HEK293 (cell line): ENCODE measurements at regions not wholly inside any gene's neighbourhood (a gene's known extent, or its start where the extent isn't known, plus 50 kb on each side); places are given as distances from the start of the nearest gene placed in this dataset.

ENCODE experiments used
- CTCF ChIA-PET: fragments of 350-600 bp; formaldehyde crosslinking; extraction: SDS; loops from one replicate; lab custom pipeline; 2021; ENCODE audit warnings: antibody characterized with exemption; lab: Yijun Ruan, JAX
- POLR2A ChIA-PET: fragments of 300-600 bp; formaldehyde crosslinking; extraction: SDS; loops from one replicate; lab custom pipeline; 2020; ENCODE audit warnings: antibody characterized with exemption, inconsistent platforms; lab: Yijun Ruan, JAX
- H3K27ac ChIP-seq: fragments of 200-500 bp; sonication (Bioruptor generic); 2 replicates; pipeline ENCODE4 v1.5.1; 2014; ENCODE audit warnings: low read depth, low read length, control low read depth, inconsistent platforms; ENCODE audit errors: extremely low read depth
- H3K36me3 ChIP-seq, 2 experiments: fragments of 200-500 bp in 1 of 2; sonication (Bioruptor generic) in 1 of 2; 1 replicate in 1 of 2; 2 replicates in 1 of 2; pipeline ENCODE4 v1.5.1; 2014 to 2017; ENCODE audit warnings: inconsistent platforms in 2 of 2, low read length in 2 of 2; ENCODE audit not compliant: control insufficient read depth in 2 of 2, insufficient read depth in 1 of 2
- H3K4me1 ChIP-seq: fragments of 200-500 bp; sonication (Bioruptor generic); 2 replicates; pipeline ENCODE4 v1.5.1; 2014; ENCODE audit warnings: mild to moderate bottlenecking, low read length, inconsistent platforms; ENCODE audit not compliant: control insufficient read depth, insufficient read depth
- H3K4me3 ChIP-seq: 2 replicates; pipeline ENCODE4 v1.5.1; 2011; ENCODE audit warnings: low read depth, mild to moderate bottlenecking, control low read depth, low read length, moderate library complexity
- H3K9me3 ChIP-seq: fragments of 200-500 bp; sonication (Bioruptor generic); 2 replicates; pipeline ENCODE4 v1.5.1; 2014; ENCODE audit warnings: low read depth, low read length, inconsistent platforms; ENCODE audit not compliant: control insufficient read depth, insufficient read depth
- FEZF1 ChIP-seq: fragments of 450-650 bp; formaldehyde crosslinking; IDR thresholded peaks from 2 replicates; pipeline ENCODE4 v1.5.1; 2016; ENCODE audit warnings: missing biosample characterization, missing genetic modification characterization
- IKZF3 ChIP-seq: fragments of 450-650 bp; IDR thresholded peaks from 2 replicates; pipeline ENCODE4 v1.5.0; 2018; ENCODE audit warnings: missing biosample characterization, mild to moderate bottlenecking, missing genetic modification characterization, moderate library complexity
- MZF1 ChIP-seq: fragments of 450-650 bp; formaldehyde crosslinking; IDR thresholded peaks from 2 replicates; pipeline ENCODE4 v1.5.1; 2017; ENCODE audit warnings: missing biosample characterization, missing genetic modification characterization, borderline replicate concordance
- PRDM10 ChIP-seq: fragments of 450-650 bp; formaldehyde crosslinking; IDR thresholded peaks from 2 replicates; pipeline ENCODE4 v1.5.1; 2016; ENCODE audit warnings: missing biosample characterization, missing genetic modification characterization
- SALL2 ChIP-seq: fragments of 450-650 bp; formaldehyde crosslinking; IDR thresholded peaks from 2 replicates; pipeline ENCODE4 v1.5.0; 2017; ENCODE audit warnings: missing biosample characterization, mild to moderate bottlenecking, missing genetic modification characterization, borderline replicate concordance
- SP2 ChIP-seq: fragments of 450-650 bp; formaldehyde crosslinking; IDR thresholded peaks from 2 replicates; pipeline ENCODE4 v1.5.1; 2016; ENCODE audit warnings: missing biosample characterization, missing genetic modification characterization
- TRIM28 ChIP-seq: IDR thresholded peaks from 2 replicates; pipeline ENCODE4 v1.6.1; 2011; ENCODE audit warnings: low read length, control low read depth, borderline replicate concordance
- ZBTB7A ChIP-seq: fragments of 450-650 bp; formaldehyde crosslinking; IDR thresholded peaks from 2 replicates; pipeline ENCODE4 v1.5.1; 2016; ENCODE audit warnings: low read depth, missing biosample characterization, missing genetic modification characterization
- ZEB2 ChIP-seq: fragments of 450-650 bp; formaldehyde crosslinking; IDR thresholded peaks from 2 replicates; pipeline ENCODE4 v1.5.1; 2016; ENCODE audit warnings: missing biosample characterization, missing genetic modification characterization
- ZNF146 ChIP-seq: fragments of 450-650 bp; formaldehyde crosslinking; IDR thresholded peaks from 2 replicates; pipeline ENCODE4 v1.5.1; 2016; ENCODE audit warnings: missing biosample characterization, missing genetic modification characterization
- ZNF23 ChIP-seq: fragments of 450-650 bp; formaldehyde crosslinking; IDR thresholded peaks from 2 replicates; pipeline ENCODE4 v1.5.1; 2016; ENCODE audit warnings: missing biosample characterization, missing genetic modification characterization, borderline replicate concordance
- ZNF24 ChIP-seq: fragments of 450-650 bp; formaldehyde crosslinking; IDR thresholded peaks from 2 replicates; pipeline ENCODE4 v1.5.1; 2016; ENCODE audit warnings: missing biosample characterization, missing genetic modification characterization
- ZNF280D ChIP-seq: fragments of 450-650 bp; formaldehyde crosslinking; IDR thresholded peaks from 2 replicates; pipeline ENCODE4 v1.5.1; 2016; ENCODE audit warnings: missing biosample characterization, missing genetic modification characterization
- ZNF292 ChIP-seq: fragments of 450-650 bp; formaldehyde crosslinking; IDR thresholded peaks from 2 replicates; pipeline ENCODE4 v1.5.1; 2016; ENCODE audit warnings: low read depth, missing biosample characterization, missing genetic modification characterization, borderline replicate concordance
- ZNF362 ChIP-seq: fragments of 450-650 bp; formaldehyde crosslinking; IDR thresholded peaks from 2 replicates; pipeline ENCODE4 v1.5.1; 2016; ENCODE audit warnings: missing biosample characterization, missing genetic modification characterization
- ZNF521 ChIP-seq: fragments of 450-650 bp; formaldehyde crosslinking; IDR thresholded peaks from 2 replicates; pipeline ENCODE4 v1.5.1; 2017; ENCODE audit warnings: missing biosample characterization, mild to moderate bottlenecking, missing genetic modification characterization
- ZNF529 ChIP-seq: fragments of 450-650 bp; formaldehyde crosslinking; IDR thresholded peaks from 2 replicates; pipeline ENCODE4 v1.5.1; 2017; ENCODE audit warnings: missing genetic modification characterization, missing biosample characterization; ENCODE audit not compliant: insufficient replicate concordance
- ZNF530 ChIP-seq: fragments of 450-650 bp; formaldehyde crosslinking; IDR thresholded peaks from 2 replicates; pipeline ENCODE4 v1.5.1; 2016; ENCODE audit warnings: low read depth, missing biosample characterization, missing genetic modification characterization
- ZNF600 ChIP-seq: fragments of 450-650 bp; formaldehyde crosslinking; IDR thresholded peaks from 2 replicates; pipeline ENCODE4 v1.5.1; 2016; ENCODE audit warnings: missing biosample characterization, missing genetic modification characterization
- ZNF626 ChIP-seq: fragments of 450-650 bp; sonication (Bioruptor Pico); formaldehyde crosslinking; IDR thresholded peaks from 2 replicates; pipeline ENCODE4 v1.5.1; 2018; ENCODE audit warnings: missing biosample characterization, missing genetic modification characterization, inconsistent platforms
- ZNF645 ChIP-seq: fragments of 450-650 bp; formaldehyde crosslinking; IDR thresholded peaks from 2 replicates; pipeline ENCODE4; 2016; ENCODE audit warnings: missing biosample characterization, missing genetic modification characterization
- ZNF670 ChIP-seq: fragments of 450-650 bp; formaldehyde crosslinking; IDR thresholded peaks from 2 replicates; pipeline ENCODE4 v1.5.1; 2016; ENCODE audit warnings: missing biosample characterization, missing genetic modification characterization, low read depth
- ZNF701 ChIP-seq: fragments of 450-650 bp; formaldehyde crosslinking; IDR thresholded peaks from 2 replicates; pipeline ENCODE4 v1.5.1; 2016; ENCODE audit warnings: missing biosample characterization, missing genetic modification characterization
- ZSCAN4 ChIP-seq: fragments of 450-650 bp; formaldehyde crosslinking; IDR thresholded peaks from 2 replicates; pipeline ENCODE4 v1.5.1; 2017; ENCODE audit warnings: missing biosample characterization, missing genetic modification characterization

- TF ChIP-seq ZSCAN4 (tag by site-specific recombination) (no peak), TRIM28 (no peak), ZNF146 (tag by site-specific recombination) (no peak), FEZF1 (no peak), ZNF24 (no peak), MZF1 (tag by site-specific recombination) (no peak)
These were observed 183.6 kb downstream of the QDPR start (continued) for GRCh38 chr4:17328141-17328815.

GRCh38 chr4:17327591-17327990, 184.3 kb downstream of the QDPR start:
- no peak overlapping the region for H3K4me3 ChIP-seq
- no peaks in the 10 kb centered on the region for H3K36me3 ChIP-seq
- no peak for TF ChIP-seq IKZF3 (tag by site-specific recombination)
- TF ChIP-seq ZNF23 (tag by site-specific recombination): no peak
- TF ChIP-seq ZBTB7A (tag by site-specific recombination): no peak
- TF ChIP-seq ZNF24: no peak
- TF ChIP-seq ZEB2: no peak
- no peak for TF ChIP-seq ZNF670 (tag by site-specific recombination)
- TF ChIP-seq ZNF521 (tag by site-specific recombination): no peak
- no peak for TF ChIP-seq ZNF600 (tag by site-specific recombination)
- TF ChIP-seq ZNF701 (tag by site-specific recombination): no peak
- no peak for TF ChIP-seq ZNF280D
- TF ChIP-seq PRDM10 (tag by site-specific recombination): no peak
- TF ChIP-seq SP2 (tag by site-specific recombination): no peak
- no peak overlapping the region for H3K27ac ChIP-seq
- POLR2A ChIA-PET: no interaction called here
- no peaks in the 10 kb centered on the region for H3K4me1 ChIP-seq
- CTCF ChIA-PET: no interaction called here
- no peaks in the 10 kb centered on the region for H3K9me3 ChIP-seq

GRCh38 chr4:17326756-17327155, 185.1 kb downstream of the QDPR start:
- H3K27ac ChIP-seq: no peak overlapping the region
- H3K9me3 ChIP-seq: no peaks in the 10 kb centered on the region
- CTCF ChIA-PET: no interaction called here
- POLR2A ChIA-PET: no interaction called here
- H3K4me3 ChIP-seq: no peak overlapping the region
- no peaks in the 10 kb centered on the region for H3K36me3 ChIP-seq
- H3K4me1 ChIP-seq: no peaks in the 10 kb centered on the region
- TF ChIP-seq TRIM28: no peak
- TF ChIP-seq ZNF529: no peak
- TF ChIP-seq ZNF645 (tag by site-specific recombination): no peak
- no peak for TF ChIP-seq SALL2 (tag by site-specific recombination)
- TF ChIP-seq ZNF292 (tag by site-specific recombination): no peak
- no peak for TF ChIP-seq ZNF362 (tag by site-specific recombination)
- TF ChIP-seq ZNF530 (tag by site-specific recombination): no peak
- no peak for TF ChIP-seq ZNF626 (tag by site-specific recombination)
